ENCODE measurements at regions not wholly inside any gene's neighbourhood (a gene's known extent, or its start where the extent isn't known, plus 50 kb on each side); places are given as distances from the start of the nearest gene placed in this dataset.

DNA sequence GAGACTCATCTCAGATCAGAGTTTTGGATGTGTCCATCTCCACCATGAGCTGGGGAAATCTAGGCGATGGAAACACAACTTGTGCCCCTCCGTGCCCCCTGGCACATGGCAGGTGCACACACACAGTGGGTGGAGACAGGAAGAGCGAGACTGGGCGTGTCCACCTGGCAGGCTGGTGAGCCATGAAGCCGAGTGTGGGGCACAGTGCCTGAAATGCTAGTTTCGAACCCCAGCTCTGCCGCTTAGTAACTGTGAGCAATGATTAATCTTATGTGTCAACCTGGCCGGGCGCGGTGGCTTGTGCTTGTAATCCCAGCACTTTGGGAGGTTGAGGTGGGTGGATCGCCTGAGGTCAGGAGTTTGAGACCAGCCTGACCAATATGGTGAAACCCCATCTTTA, 80.8 kb upstream of the RNU6ATAC start:
- no peak for DNase-seq (ENCODE audit: low read depth)

DNA sequence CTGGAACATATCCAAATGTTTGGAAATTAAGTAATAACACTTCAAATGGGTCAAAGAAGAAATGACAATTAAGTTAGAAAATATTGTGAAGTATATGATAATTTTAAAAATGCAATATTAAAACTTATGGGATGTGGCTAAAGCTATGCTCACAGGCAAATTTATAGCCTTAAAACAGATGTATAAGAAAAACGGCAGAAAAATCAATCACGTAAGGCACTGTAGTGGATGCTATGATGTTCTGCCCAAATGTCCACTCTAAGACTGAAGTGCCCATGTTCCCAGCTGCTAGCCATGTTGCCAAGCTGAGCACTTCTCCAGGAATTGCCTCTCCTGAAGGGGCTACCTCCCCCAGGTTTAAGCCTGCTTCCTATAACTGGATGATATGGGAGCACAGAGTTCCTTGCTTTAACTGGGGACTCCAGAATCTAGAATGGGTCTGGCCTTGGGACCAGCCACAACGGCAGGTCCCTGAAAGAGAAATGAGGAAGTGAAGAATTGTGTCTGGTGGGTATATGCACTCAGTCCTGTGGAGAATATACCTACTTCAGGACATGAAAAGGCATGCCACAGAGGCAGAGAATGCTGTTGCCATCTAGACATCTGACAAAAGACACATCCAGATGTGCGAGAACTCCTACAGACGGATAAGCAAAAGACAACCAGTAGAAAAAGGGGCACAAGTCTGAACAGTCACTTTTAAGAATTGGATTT, 78.2 kb upstream of the RXRA start:
- DNase-seq (ENCODE audit: low read depth), result no peak

DNA sequence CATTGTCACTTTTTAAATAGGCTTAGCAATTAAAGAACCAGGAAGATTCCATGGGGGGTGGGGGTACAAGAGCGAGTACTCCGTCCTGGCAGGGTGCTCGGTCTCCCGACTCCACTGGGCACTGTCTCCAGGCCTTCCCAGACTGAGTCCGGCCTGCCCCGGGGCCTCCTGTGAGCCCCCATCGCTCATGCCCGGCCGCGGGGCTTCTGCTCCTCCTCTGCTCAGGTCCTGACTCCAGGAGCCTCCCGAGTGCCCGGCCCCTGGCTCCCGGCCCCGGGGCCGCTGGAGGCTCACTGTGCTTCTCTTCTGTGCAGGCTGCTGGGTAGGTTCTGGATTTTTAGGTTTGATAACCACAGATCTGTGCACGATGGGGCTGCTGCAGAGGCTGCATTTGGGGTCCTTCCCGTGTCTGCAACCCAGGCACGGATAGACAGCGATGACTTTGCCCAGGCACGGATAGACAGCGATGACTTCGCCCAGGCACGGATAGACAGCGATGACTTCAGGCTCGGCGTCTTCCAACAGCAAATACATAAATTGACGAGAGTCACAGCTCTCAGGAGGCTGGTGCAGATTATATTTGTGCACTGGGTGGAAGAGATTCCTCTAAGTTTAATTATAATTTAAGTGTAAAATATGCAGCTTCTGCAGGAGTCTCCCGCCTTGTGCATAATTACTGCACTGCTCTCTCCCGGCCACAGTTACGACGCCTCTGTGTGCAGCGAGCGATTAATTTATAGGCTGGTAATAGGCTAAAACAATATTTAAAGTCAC, 74.8 kb upstream of the RXRA start:
- DNase-seq (ENCODE audit: low read depth), result no peak

DNA sequence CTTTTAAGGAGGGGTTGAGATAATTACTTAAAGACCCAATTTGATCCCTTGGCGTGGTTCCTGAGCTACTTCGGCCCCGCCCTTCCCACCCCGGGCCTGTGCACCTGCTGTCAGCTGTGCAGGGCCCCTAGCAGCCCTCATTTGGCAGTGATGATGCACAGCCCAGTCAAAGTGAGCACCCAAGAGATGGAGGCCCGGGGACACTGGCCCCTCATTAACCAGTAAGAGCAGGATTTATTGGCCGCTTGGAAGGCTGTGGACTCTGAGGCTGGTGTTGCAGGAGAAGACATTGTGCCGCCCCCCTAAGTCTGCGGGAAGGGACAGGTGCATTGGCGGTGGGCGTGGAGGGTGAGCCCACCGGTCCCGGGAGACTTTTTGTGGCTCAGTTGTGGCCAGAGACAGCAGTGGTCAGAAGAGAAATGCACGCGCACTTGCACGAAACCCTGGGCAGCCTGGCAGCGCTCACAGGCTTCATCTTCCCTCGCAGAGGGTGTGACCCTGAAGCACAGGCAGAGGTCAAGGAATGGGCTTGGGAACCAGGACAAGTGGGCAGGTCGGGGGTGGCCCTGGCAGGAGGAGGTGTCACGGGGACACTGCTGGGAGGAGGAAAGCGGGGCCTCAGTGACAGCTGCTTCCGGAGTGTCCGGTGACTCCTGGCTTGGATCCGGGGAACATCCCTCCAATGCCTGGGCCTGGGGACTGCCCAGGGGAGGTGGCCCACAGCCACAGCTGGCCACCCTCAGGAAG, 74.0 kb upstream of the RXRA start:
- no peak for DNase-seq (ENCODE audit: low read depth)

DNA sequence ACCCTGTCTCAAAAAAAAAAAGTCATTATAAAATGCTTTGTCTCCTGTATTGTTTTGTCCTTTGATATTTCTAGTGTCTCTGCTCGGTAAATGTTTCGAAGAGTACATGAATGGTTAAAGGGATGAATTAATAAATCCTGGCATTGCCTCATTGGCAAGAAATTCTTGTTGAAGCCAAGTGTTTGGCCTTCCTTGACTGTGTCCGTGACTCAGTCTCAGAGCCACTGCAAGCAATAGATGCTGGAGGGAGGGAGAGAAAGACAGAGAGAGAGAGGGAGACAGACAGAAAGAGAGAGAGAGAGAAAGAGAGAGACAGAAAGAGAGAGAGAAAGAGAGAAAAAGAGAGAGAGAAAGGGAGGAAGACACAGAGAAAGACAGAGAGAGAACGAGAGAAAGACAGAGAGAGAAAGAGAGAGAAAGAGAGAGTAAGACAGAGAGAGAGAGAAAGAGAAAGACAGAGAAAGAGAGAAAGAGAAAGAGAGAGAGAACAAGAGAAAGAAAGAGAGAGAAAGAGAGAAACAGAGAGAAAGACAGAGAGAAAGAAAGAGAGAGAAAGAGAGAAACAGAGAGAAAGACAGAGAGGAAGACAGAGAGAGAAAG, 72.5 kb upstream of the RXRA start:
- DNase-seq (ENCODE audit: low read depth), result peak; percentile 16

DNA sequence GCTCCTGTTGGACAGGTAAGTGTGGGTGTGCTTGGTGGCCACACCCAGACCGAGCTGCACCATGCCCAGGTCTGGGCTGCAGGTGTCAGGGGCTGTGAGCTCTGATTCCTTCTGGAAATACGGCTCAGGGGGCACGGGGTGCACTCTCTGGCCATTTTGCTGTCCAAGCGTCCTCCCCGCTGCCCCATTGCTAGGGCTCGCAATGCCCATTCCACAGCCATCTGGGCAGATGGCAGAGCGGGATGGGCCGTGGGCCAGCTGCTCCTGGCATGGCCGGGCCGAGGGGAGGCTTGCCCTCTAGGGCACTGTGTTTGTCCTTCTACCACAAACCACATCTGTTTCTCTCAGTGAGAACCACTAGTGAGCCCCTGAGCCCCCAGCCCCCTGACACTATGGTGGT, 67.9 kb upstream of the RXRA start:
- DNase-seq (ENCODE audit: low read depth), result no peak

DNA sequence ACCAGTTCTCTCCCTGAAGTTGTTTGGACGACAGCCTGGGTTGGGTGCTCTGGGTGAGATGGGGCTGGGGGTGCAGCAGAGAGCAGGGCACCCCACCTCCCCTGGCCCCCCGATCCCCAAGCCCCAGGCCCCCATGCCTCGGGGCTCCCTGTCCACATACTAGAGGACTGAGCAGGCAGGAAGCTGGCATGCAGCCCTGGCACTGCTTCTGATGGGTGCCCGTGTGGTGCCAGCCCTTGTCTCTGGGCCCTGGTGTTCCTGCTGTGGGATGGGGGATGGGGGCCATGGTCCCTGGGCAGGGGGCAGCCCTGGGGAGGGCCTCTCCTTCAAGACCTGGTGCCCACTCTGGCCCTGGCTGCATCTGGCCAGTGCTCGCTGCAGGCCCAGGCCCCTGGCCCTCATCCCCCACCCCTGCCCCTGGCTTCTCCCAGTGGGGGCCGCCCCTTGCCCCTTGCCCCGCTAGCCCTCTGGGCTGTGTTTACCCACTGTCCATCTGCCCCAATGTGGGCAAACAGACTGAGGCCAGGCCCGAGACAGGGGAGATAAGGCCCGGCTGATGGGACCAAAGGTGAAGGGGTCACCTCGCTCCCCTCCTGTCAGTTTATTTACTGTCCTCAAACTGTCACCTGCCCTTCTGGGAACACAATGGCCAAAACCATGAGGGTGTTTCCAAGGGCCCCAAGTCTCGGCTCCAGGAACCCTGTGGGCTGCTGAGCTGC, 67.3 kb upstream of the RXRA start:
- no peak for DNase-seq (ENCODE audit: low read depth)

DNA sequence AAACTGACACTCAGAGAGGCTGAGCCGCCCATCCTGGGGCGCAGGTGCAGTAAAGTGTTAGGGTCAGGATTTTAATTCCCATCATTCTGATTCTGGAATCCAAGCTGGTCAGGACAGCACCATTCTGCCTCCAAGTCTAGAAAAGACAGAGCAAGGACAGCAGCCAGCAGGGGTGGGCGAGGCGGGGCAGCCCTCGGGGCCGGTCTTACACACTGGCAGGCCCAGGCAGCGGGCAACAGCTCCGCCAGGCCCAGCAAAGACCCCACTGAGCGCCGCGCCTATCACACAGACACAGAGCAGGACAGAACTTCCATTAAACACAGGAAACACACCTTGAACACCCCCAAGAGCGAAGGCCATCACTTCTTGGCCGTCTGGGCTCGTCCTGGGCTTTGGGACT, 66.5 kb upstream of the RXRA start:
- DNase-seq (ENCODE audit: low read depth), result no peak

DNA sequence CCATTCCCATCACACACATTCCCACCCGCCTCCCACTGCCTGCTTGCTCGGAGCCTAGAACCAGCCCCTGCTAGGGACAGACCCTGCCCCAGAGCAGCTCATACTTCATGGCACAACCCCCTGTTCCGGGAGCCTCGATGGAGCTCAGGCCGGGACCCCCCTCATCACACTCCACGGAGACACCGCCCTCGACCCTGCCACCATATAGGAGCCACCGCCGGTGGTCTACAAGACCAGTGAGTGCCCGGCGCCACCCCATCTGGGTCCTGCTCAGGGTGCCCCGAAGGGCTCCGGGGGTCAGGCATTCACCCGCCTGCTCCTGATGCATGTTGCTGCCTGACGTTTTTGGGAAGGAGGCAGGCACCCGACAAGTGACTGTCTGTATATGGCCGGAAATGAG, 65.5 kb upstream of the RXRA start:
- DNase-seq (ENCODE audit: low read depth), result no peak

DNA sequence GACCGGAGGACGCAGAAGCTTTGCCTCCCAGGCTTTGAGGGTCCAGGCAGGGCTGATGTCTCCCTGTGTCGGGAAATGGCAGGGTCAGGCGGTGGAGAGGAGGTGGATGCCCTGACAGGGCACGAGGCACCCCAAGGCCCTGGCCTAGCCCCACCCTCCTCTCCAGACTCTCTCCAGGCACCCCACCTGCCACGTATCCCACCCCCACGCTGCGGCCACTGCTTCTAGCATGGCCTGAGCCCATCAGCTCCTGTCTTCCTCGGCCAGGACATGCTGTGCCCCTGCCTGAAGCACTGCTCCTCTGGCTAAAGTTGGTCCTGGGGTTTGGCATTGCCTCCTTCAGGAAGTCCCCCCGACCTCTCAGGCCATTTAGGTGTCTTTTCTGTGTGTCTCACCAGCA, 64.2 kb upstream of the RXRA start:
- no peak for DNase-seq (ENCODE audit: low read depth)

DNA sequence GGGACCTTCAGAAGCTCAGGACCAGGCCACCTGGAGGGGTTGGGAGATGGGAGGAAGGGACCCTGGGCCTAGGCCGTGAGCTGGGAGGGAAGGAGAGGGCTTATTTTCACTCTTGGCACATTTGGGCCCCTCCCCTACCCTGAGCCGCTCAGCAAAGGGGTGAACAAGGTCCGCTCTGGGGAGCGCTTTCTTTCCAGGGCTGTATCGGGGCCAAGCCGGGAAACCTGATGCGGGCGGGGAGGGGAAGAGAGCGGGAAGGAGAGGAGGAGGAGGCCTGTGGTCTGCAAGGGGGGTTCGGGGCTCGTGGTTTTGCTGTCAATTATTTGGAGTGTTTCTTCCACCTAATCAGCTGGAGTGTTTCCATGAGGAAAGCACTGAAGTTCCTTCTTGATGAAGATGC, 62.7 kb upstream of the RXRA start:
- DNase-seq (ENCODE audit: low read depth), result no peak

DNA sequence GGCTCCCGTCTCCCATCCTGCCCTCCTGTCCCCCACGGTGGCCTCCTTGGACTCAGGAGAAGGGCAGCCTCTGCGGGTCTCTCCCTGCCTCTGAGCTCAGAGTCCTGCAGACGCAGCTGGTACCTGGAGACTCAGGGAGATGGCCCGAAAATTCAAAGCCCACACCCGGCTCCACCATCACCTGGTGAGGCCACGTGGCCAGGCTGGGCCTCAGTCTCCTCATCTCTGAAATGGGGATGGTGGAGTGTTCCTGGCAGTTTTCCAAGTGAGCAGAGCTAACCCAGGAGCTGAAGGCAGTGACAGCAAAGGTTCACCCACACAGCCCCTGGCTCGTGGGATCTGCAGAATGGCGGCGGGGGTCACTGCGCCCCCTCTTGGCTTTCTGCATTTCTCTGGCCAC, 62.1 kb upstream of the RXRA start:
- DNase-seq (ENCODE audit: low read depth), result no peak

DNA sequence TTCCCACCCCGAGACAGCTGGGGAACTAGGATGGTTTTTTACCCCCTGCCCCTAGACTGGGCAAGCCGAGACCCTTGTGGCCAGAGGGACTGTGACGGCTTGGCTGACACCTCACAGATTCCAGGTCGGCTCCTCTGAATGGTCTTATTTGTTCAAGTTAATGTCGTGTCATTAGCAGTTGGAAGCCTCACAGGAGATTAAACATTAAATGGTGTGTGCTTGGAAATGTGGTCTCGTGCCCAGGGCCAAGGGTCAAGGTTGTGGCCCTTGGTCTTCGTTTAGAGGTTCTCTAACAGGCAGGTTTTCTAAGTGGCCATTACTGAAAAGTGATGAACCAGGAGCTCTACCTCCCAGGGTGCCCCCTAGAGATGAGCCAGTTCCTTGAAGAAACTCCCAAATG, 61.2 kb upstream of the RXRA start:
- DNase-seq (ENCODE audit: low read depth), result no peak

DNA sequence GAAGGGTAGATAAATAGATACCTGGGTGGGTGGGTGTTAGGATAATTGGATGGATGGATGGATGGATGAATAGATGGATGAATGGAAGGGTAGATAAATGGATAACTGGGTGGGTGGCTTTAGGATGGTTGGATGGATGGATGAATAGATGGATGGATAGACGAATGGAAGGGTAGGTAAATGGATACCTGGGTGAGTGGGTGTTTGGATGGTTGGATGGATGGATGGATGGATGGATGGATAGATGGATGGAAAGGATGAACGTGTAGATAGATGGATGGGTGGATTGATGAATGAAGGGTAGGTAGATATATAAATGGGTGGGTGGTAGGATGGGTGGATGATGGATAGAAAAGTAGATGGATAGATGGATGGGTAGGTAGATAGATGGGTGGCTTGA, 59.8 kb upstream of the RXRA start:
- DNase-seq (ENCODE audit: low read depth), result no peak

DNA sequence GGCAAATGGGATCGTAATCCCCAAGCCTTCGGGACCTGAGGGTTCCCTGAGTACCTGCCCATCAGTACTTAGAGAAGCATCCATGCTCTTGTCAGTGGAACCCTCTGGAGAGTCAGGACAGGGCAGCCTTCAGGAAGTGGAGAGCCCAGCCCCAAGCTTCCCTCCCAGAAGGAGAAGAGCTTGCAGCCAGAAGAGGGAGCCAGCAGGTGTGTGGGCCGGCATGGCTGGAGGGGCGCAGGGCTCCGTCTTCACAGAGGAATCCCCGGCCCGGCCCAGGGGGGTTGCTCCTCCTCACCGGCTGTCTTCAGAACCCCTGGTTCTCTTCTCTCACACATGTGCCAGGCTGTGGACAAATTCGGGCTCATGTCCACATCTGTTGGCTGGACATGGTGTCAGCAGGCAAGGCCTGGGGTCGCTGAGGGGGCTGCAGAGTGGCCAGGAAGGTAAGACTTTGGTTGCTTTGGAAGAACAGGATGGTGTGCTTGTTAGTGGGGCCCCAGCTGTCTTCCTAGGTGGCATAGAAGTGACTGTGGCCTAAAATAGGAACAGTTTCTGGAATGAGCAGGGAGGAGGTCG, 58.9 kb upstream of the RXRA start:
- DNase-seq (ENCODE audit: low read depth), result peak; percentile 6

DNA sequence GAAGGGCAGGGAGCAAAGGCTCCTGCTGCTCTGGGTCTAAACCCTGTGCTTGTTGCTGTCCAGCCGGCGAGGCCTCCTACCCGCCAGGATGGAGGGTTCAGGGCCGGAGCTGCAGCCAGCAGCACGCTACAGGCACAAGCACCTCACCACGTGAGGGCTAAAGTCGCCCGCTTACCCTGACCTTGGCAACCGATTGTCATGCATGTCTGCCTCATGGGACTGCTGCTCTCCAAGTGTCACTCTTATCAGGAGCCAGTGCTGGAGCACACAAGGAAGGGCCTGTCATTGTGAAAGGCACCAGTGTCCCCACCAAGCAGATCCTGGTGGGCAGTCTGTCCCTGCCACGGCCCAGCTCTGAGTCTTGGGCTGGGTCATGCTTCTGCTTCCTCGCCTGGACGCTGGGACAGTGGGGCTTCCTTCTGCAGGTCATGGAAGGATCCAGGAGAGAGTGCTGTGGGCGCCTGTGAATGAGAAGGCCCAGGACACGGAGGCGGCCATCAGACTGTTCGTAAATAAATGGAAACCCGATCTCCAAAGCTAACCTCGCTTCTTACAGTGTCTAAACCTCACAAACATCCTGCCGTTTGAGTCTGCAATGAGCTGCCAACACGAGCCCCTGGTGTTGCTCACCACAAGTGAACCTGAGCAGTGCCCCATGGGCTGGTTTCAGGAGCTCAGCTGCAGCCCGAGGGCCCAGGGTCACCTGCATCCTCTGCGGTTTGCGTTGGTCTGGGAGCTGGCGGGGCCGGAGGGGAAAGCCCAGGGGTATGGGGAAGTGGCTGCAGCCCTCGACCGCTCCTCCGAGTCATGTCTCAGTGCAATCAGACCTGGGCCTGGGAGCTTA, 58.2 kb upstream of the RXRA start:
- DNase-seq (ENCODE audit: low read depth), result no peak

DNA sequence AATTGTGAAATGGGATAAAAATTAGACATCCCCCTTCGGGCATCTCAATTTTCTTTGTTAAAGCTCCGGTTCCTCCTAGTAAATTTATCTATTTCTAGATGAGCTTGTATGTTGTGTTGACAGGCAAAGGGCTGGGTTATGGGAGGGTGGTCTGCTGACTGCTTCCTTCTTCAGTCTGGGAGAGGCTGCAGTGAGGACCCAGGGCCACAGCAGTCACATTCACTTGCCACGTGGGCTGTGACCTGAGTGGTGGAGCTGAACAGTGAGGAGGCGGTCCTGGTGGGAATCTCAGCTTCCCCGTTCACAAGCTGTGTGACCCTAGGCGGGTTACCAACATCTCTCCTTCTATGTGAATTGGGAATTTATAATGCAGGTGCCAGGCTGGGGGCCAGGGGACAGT, 57.5 kb upstream of the RXRA start:
- DNase-seq (ENCODE audit: low read depth), result no peak

DNA sequence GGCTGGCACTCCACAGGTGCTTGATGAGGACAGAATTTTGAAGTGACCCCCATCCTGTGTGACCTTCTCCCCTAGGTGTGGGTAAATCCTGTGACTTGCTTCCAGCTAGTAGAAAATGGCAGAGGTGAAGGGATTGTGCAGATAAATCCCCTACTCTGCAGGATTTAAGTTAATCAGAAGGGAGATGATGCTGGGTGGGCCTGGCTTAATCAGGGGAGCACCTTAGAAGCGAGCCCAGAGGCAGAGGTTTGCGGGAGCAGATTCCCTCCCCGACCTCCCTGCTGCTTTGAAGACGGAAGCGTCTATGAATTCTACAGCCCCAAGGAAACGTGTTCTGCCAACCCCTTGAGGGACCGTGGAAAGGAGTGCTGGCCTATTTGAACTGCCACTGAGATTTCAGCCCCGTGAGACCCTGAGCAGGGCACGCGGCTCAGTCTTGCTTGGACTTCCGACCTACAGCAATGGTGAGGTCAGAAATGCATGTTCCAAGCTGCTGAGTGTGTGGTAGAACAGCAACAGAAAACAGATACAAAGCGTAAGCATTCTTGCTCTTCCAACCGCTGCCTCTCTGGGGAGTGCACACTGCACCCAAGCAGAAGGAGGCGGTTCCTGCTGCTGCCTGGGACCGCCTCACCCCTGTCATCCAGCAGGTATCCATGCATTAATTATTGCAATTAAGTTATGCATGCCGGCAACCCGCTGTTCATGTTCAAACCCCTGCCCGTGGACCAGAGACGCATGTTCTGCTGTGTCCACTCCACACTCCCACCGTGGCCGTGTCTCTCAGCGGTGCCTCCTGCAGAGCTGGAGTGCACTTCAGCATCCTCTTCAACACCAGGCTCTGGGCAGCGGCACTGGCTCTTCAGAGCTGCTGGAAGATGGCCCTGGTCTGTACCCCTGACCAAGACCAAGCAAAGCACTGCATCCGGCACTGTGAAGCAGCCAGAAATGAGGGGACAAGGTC, 54.6 kb upstream of the RXRA start:
- no peak for DNase-seq (ENCODE audit: low read depth)

DNA sequence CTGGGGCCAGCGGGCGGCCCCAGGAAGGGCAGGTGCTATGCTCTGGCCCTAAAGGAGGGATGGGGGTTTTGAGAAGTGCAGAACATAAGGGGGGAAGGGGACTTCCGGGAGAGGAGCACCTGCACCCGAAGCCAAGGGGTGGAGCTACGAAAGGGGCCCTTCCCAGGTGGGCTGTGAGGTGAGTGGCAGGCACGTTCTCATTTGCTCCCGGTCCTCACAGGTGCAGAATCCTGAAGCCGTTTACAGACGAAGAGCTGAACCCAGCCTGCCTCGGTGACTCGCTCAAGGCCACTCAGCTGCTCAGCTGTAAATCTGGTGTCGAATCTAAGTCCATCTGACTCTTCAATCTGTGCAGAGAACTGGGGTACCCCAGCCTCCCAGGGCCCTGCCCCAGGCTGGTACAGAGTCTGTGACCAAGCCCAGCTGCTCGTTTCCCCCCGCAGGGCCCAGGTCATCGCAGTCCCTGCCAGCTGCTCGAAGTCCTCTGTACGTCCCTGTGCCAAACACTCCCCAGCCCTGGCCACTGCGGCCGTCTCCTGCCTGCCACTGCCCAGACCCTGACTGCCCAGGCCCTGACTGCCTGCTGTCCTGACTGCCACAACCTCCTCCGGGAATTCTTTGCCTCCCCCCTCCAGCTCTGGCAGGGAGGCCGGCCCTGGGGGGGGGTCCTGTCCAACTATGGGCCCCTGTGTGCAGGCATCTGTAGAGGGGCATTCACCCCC, 53.8 kb upstream of the RXRA start:
- DNase-seq (ENCODE audit: low read depth), result no peak

Measured in EH (cell line).